OCI-LY7 (cell line): ENCODE measurements at regions not wholly inside any gene's neighbourhood (a gene's known extent, or its start where the extent isn't known, plus 50 kb on each side); places are given as distances from the start of the nearest gene placed in this dataset.

Experiments used
- EZH2phosphoT487 ChIP-seq: fragments of 200-600 bp; sonication (generic); IDR thresholded peaks from 2 replicates; pipeline ENCODE4 v1.6.1; 2018; ENCODE audit warnings: low read depth, borderline replicate concordance, mild to moderate bottlenecking, mixed run types, antibody characterized with exemption, low read length, moderate library complexity, mixed read lengths
- TF ChIP-seq, protein P1 (sequence below): fragments of 200-600 bp; sonication (generic); conservative IDR thresholded peaks from 2 replicates; pipeline ENCODE4 v1.5.1; 2014; ENCODE audit warnings: mild to moderate bottlenecking, antibody characterized with exemption, low read length, moderate library complexity, mixed read lengths

DNA sequence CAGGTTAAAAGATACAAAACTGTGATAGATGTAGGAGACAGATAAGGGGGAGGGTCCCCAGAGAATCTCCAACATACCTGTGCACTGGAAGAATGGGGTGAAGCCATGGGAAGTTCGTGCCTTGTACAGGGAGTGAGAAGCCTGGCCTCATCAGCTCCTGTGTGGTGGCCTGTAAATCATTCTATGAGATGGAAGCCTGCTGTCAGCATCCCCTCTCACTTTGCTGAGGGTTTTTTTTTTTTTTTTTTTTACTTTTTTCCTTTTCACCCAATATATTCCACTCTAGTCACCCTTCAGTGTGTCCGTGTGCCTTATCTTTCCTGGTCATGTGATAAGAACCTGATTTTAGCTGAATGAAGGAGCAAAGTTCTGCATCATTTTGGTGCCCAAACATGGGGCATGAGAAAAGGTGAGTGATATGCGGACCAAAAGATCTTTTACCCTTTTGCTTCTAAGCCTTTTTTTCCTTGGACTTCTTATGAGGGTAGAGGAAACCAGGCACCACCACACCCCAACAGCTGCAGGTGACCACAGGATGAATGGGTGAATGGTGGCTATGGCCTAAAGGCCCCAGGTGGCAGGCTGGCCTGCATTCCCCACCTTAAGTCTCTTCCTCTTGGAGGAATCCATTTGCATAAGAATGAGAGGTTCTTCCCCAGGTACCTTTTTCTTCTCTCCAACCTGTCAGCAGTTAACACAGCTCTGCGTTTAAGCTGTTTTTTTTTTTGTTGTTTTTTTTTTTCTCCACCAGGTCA lies 1345.0 kb downstream of the NSUN3 start:
- TF ChIP-seq, protein P1, sequence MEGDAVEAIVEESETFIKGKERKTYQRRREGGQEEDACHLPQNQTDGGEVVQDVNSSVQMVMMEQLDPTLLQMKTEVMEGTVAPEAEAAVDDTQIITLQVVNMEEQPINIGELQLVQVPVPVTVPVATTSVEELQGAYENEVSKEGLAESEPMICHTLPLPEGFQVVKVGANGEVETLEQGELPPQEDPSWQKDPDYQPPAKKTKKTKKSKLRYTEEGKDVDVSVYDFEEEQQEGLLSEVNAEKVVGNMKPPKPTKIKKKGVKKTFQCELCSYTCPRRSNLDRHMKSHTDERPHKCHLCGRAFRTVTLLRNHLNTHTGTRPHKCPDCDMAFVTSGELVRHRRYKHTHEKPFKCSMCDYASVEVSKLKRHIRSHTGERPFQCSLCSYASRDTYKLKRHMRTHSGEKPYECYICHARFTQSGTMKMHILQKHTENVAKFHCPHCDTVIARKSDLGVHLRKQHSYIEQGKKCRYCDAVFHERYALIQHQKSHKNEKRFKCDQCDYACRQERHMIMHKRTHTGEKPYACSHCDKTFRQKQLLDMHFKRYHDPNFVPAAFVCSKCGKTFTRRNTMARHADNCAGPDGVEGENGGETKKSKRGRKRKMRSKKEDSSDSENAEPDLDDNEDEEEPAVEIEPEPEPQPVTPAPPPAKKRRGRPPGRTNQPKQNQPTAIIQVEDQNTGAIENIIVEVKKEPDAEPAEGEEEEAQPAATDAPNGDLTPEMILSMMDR, result no peak
- no peak for TF ChIP-seq EZH2phosphoT487
